GM12878 (cell line): ENCODE measurements at regions not wholly inside any gene's neighbourhood (a gene's known extent, or its start where the extent isn't known, plus 50 kb on each side); places are given as distances from the start of the nearest gene placed in this dataset.

Experiments
- ATAC-seq: fragments of 200-7000 bp; cut with Tn5 transposase; 3 replicates; pipeline ENCODE4 v1.9.1; 2020; ENCODE audit warnings: mild to moderate bottlenecking, moderate library complexity
- BruUV-seq: library from RNA; stranded (reverse); fragments of 400-500 nt; replicated peaks from 2 replicates; lab custom pipeline; 2021; lab: Mats Ljungman, UMichigan
- CTCF ChIA-PET: fragments of 300-600 bp; sonication (Branson Sonifier 250); formaldehyde crosslinking; extraction: SDS; loops from one replicate; lab custom pipeline; 2021; ENCODE audit warnings: inconsistent platforms; lab: Yijun Ruan, JAX
- POLR2A ChIA-PET: fragments of 350-600 bp; formaldehyde crosslinking; extraction: SDS; loops from one replicate; lab custom pipeline; 2021; ENCODE audit warnings: inconsistent platforms; lab: Charles Lee
- RAD21 ChIA-PET: fragments of 300-600 bp; sonication (Branson Sonifier 250); formaldehyde crosslinking; loops from one replicate; lab custom pipeline; 2023; ENCODE audit warnings: antibody characterized with exemption; ENCODE audit not compliant: unreplicated experiment; lab: Charles Lee
- SMC1A ChIA-PET: fragments of 300-600 bp; sonication (Branson Sonifier 250); formaldehyde crosslinking; loops from one replicate; lab custom pipeline; 2023; ENCODE audit not compliant: unreplicated experiment, uncharacterized antibody; lab: Charles Lee
- DNase-seq: peaks from one replicate; pipeline ENCODE4 v3.0.0-alpha.2; 2011; ENCODE audit warnings: low read depth, low spot score
- FAIRE-seq: peaks from 3 replicates; lab custom pipeline; 2011; peaks lifted over from hg19 to GRCh38; lab: Jason Lieb, UNC
- H2AFZ ChIP-seq: 2 replicates; pipeline ENCODE4 v1.6.0; 2011; ENCODE audit warnings: low read depth, low read length, control low read depth; ENCODE audit not compliant: control insufficient read depth
- H3K27ac ChIP-seq: 2 replicates; pipeline ENCODE4 v1.5.1; 2011; ENCODE audit warnings: control low read depth; ENCODE audit not compliant: control insufficient read depth, insufficient read depth
- H3K27me3 ChIP-seq, 2 experiments: replicated peaks in 1 of 2; 2 replicates each; pipeline versions ENCODE4 v1.6.0 to v1.6.1; 2011; ENCODE audit warnings: low read length in 1 of 2; ENCODE audit not compliant: control insufficient read depth in 2 of 2, insufficient read depth in 2 of 2
- H3K36me3 ChIP-seq, 2 experiments: 2 replicates each; pipeline ENCODE4 v1.5.1; 2011; ENCODE audit warnings: low read length in 1 of 2; ENCODE audit not compliant: control insufficient read depth in 2 of 2, insufficient read depth in 2 of 2
- H3K4me1 ChIP-seq: 2 replicates; pipeline ENCODE4 v1.6.1; 2011; ENCODE audit warnings: mild to moderate bottlenecking, low read length, moderate library complexity, mixed read lengths; ENCODE audit not compliant: control insufficient read depth, insufficient read depth
- H3K4me2 ChIP-seq: 2 replicates; pipeline ENCODE4 v1.6.0; 2011; ENCODE audit warnings: control low read depth; ENCODE audit not compliant: control insufficient read depth, insufficient read depth
- H3K4me3 ChIP-seq: fragments of 200-600 bp; sonication (generic); 2 replicates; pipeline ENCODE4 v1.5.1; 2016
- H3K79me2 ChIP-seq: 2 replicates; pipeline ENCODE4 v1.6.0; 2011; ENCODE audit warnings: low read length; ENCODE audit not compliant: control insufficient read depth, insufficient read depth
- H3K9ac ChIP-seq: 2 replicates; pipeline ENCODE4 v1.8.0; 2011; ENCODE audit warnings: low read length, control low read depth, mixed read lengths; ENCODE audit not compliant: control insufficient read depth, insufficient read depth
- H3K9me3 ChIP-seq: replicated peaks from 3 replicates; pipeline ENCODE4 v1.5.1; 2011; ENCODE audit warnings: mild to moderate bottlenecking, low read length; ENCODE audit not compliant: control insufficient read depth, insufficient read depth
- H4K20me1 ChIP-seq: 2 replicates; pipeline ENCODE4 v1.6.0; 2011; ENCODE audit not compliant: control insufficient read depth, insufficient read depth
- CBX3 ChIP-seq: fragments of 200-600 bp; sonication (generic); IDR thresholded peaks from 2 replicates; pipeline ENCODE4 v1.6.1; 2016; ENCODE audit warnings: low read depth, borderline replicate concordance
- MEF2B ChIP-seq: fragments of 450-650 bp; IDR thresholded peaks from 2 replicates; pipeline ENCODE4 v1.6.1; 2018; ENCODE audit warnings: mild to moderate bottlenecking, moderate library complexity; ENCODE audit not compliant: partially characterized antibody, poor library complexity, severe bottlenecking
- NFYA ChIP-seq: IDR thresholded peaks from 2 replicates; pipeline ENCODE4 v1.6.1; 2011; ENCODE audit warnings: low read depth, mild to moderate bottlenecking, low read length, improper control_type of control experiment, borderline replicate concordance
- TCF3 ChIP-seq: IDR thresholded peaks from 2 replicates; pipeline ENCODE4 v1.6.1; 2012; ENCODE audit warnings: low read depth, mild to moderate bottlenecking, low read length, borderline replicate concordance; ENCODE audit not compliant: insufficient read depth
- TCF7 ChIP-seq: IDR thresholded peaks from 2 replicates; pipeline ENCODE4 v1.6.1; 2014; ENCODE audit warnings: antibody characterized with exemption, borderline replicate concordance
- WGBS: methylation state at CpG from one replicate; pipeline ENCODE4 v1.1.6; 2016; ENCODE audit warnings: low lambda C conversion rate; ENCODE audit not compliant: insufficient replicate concordance, insufficient coverage; ENCODE audit errors: missing lambda C conversion rate; 5-methylcytosine and 5-hydroxymethylcytosine counted together
- in situ Hi-C: fragments of 300-500 bp; cut with MboI; formaldehyde crosslinking; loops from 9 replicates; pipeline ENCODE4 v1.14.3; 2018; ENCODE audit warnings: mixed read lengths
- intact Hi-C: fragments of 100-400 bp; cut with micrococcal nuclease; formaldehyde crosslinking; loops from one replicate; pipeline ENCODE4 v1.14.2; 2022; ENCODE audit not compliant: unreplicated experiment
- TF ChIP-seq, protein P1 (sequence below): fragments of 450-650 bp; formaldehyde crosslinking; IDR thresholded peaks from 2 replicates; pipeline ENCODE4 v1.4.0; 2022; ENCODE audit warnings: mild to moderate bottlenecking, moderate library complexity
- TF ChIP-seq, protein P2 (sequence below): fragments of 450-650 bp; IDR thresholded peaks from 2 replicates; pipeline ENCODE4 v1.6.1; 2017; ENCODE audit warnings: mild to moderate bottlenecking, low read depth, inconsistent platforms; ENCODE audit not compliant: poor library complexity, severe bottlenecking

DNA sequence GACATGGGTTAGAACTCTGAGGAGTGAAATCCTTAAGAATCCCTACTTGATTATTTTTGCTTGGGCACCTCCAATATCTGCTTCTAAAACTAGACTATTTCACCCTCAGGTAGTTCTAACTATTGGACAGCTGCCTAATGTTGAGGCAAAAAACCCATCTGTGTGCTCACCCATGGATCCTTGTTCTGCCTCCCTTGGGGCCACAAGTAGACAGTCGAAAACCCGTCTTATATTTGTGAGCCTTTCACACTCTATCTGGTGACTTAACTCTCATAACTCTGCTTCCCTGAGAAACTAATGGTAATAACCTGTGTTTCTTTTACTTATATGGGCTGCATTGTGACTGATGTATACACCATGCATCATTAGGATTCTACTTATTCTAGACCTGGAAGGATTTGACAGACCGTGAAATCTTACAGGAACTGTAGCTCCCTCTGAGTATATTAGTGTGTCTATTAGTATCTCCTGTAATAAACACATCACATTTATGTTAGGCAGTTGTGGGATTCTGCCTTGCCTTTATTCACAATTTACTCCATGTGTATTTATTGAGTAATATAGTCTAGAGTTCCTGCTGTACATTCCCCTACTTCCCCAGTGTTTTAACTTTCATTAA lies 94.6 kb upstream of the SGCD start:
- no peak overlapping the region for H3K4me3 ChIP-seq
- FAIRE-seq (no peak), ATAC-seq (peak; percentile 67), DNase-seq (no peak)
- POLR2A ChIA-PET = no interaction called here
- H3K36me3 ChIP-seq = no peaks in the 10 kb centered on the region
- no peaks in the 10 kb centered on the region; a peak in 1 of 4 replicates for H3K27me3 ChIP-seq
- BruUV-seq = no TSS peak
- intact Hi-C loops = loop anchor here (10.0 kb wide), 1 partner anchor 702 kb away; no protein-coding TSS in a partner anchor
- H4K20me1 ChIP-seq = no peaks in the 10 kb centered on the region
- RAD21 ChIA-PET = no interaction called here
- no peak overlapping the region for H3K4me2 ChIP-seq
- H3K27ac ChIP-seq = no peak overlapping the region
- H2AFZ ChIP-seq = no peak overlapping the region
- no peaks in the 10 kb centered on the region for H3K79me2 ChIP-seq
- SMC1A ChIA-PET = interaction anchor here (0.9 to 1.3 kb wide), 3 partner anchors 14 to 96 kb away, joined by 3 to 4 read pairs (median 3); no protein-coding TSS in a partner anchor
- no peaks in the 10 kb centered on the region for H3K9me3 ChIP-seq
- TF ChIP-seq, protein P1, sequence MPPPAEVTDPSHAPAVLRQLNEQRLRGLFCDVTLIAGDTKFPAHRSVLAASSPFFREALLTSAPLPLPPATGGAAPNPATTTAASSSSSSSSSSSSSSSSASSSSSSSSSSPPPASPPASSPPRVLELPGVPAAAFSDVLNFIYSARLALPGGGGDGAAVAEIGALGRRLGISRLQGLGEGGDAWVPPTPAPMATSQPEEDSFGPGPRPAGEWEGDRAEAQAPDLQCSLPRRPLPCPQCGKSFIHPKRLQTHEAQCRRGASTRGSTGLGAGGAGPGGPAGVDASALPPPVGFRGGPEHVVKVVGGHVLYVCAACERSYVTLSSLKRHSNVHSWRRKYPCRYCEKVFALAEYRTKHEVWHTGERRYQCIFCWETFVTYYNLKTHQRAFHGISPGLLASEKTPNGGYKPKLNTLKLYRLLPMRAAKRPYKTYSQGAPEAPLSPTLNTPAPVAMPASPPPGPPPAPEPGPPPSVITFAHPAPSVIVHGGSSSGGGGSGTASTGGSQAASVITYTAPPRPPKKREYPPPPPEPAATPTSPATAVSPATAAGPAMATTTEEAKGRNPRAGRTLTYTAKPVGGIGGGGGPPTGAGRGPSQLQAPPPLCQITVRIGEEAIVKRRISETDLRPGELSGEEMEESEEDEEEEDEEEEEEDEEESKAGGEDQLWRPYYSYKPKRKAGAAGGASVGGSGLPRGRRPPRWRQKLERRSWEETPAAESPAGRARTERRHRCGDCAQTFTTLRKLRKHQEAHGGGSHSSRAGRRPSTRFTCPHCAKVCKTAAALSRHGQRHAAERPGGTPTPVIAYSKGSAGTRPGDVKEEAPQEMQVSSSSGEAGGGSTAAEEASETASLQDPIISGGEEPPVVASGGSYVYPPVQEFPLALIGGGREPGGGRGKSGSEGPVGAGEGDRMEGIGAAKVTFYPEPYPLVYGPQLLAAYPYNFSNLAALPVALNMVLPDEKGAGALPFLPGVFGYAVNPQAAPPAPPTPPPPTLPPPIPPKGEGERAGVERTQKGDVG (CRISPR knock-in tag) = no peak
- TF ChIP-seq MEF2B (peak; percentile 45), TCF3 (no peak), NFYA (no peak), TCF7 (no peak), CBX3 (no peak)
- TF ChIP-seq, protein P2, sequence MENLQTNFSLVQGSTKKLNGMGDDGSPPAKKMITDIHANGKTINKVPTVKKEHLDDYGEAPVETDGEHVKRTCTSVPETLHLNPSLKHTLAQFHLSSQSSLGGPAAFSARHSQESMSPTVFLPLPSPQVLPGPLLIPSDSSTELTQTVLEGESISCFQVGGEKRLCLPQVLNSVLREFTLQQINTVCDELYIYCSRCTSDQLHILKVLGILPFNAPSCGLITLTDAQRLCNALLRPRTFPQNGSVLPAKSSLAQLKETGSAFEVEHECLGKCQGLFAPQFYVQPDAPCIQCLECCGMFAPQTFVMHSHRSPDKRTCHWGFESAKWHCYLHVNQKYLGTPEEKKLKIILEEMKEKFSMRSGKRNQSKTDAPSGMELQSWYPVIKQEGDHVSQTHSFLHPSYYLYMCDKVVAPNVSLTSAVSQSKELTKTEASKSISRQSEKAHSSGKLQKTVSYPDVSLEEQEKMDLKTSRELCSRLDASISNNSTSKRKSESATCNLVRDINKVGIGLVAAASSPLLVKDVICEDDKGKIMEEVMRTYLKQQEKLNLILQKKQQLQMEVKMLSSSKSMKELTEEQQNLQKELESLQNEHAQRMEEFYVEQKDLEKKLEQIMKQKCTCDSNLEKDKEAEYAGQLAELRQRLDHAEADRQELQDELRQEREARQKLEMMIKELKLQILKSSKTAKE = no peak
- 14% methylated on average over 3 of the region's 3 CpGs for WGBS
- in situ Hi-C loops = no loop called here
- CTCF ChIA-PET = interaction anchor here (0.7 kb wide), 1 partner anchor 250 kb away, joined by 3 read pairs; no protein-coding TSS in a partner anchor
- no peak overlapping the region for H3K9ac ChIP-seq
- H3K4me1 ChIP-seq = no peaks in the 10 kb centered on the region
